Sciatic nerve (tissue), 2 donors: ENCODE measurements at regions not wholly inside any gene's neighbourhood (a gene's known extent, or its start where the extent isn't known, plus 50 kb on each side); places are given as distances from the start of the nearest gene placed in this dataset.
A peak's percentile ranks its signal among the peaks of the same experiment; 100 is the strongest.
"Not testable (repeated sequence)": the region's sequence is repeated elsewhere in the genome, so short reads cannot be mapped to it uniquely, and the experiment has no call there.

Experiments
- ATAC-seq: fragments of 200-7000 bp; cut with Tn5 transposase; one replicate; pipeline ENCODE4 v1.9.1; 2020; ENCODE audit warnings: mild to moderate bottlenecking, moderate library complexity
- DNase-seq: peaks from one replicate; pipeline ENCODE4 v3.0.0-alpha.2; 2020; ENCODE audit warnings: low spot score
- intact Hi-C: fragments of 100-400 bp; cut with DNase I; formaldehyde crosslinking; loops from one replicate; pipeline ENCODE4 v1.14.2; 2022
- donor health status: DM: no; HTN: no; CAD: no.
- donor health status: DM: no; HTN: no; CAD: no.

- intact Hi-C loops, result no loop called here
- ATAC-seq, result peak; percentile 59
- DNase-seq, result no peak
These were observed 173.2 kb upstream of the COPS8 start for GRCh38 chr2:236912326-236913120.

- ATAC-seq, result no peak
- DNase-seq, result no peak
- intact Hi-C loops, result no loop called here
These were observed 170.5 kb upstream of the COPS8 start for GRCh38 chr2:236915186-236915585.

GRCh38 chr2:236915726-236916125 is 170.0 kb upstream of the COPS8 start:
- intact Hi-C loops, result no loop called here
- no peak for DNase-seq
- peak; percentile 9 for ATAC-seq

GRCh38 chr2:236916181-236916580 is 169.5 kb upstream of the COPS8 start:
- DNase-seq, result no peak
- no peak for ATAC-seq
- intact Hi-C loops, result no loop called here

GRCh38 chr2:236916651-236917050 is 169.0 kb upstream of the COPS8 start:
- DNase-seq (no peak), ATAC-seq (no peak)
- intact Hi-C loops, result no loop called here

GRCh38 chr2:236917164-236917563 is 168.5 kb upstream of the COPS8 start:
- DNase-seq (no peak), ATAC-seq (no peak)
- intact Hi-C loops, result no loop called here

- DNase-seq (no peak), ATAC-seq (no peak)
- intact Hi-C loops, result no loop called here
These were observed 167.1 kb upstream of the COPS8 start for GRCh38 chr2:236918545-236918944.

GRCh38 chr2:236919209-236919608 is 166.5 kb upstream of the COPS8 start:
- DNase-seq (no peak), ATAC-seq (no peak)
- intact Hi-C loops, result no loop called here

GRCh38 chr2:236919801-236920379 is 165.8 kb upstream of the COPS8 start:
- ATAC-seq, intact Hi-C loops, DNase-seq: not testable (repeated sequence)

- DNase-seq (no peak), ATAC-seq (no peak)
These were observed 163.6 kb upstream of the COPS8 start for GRCh38 chr2:236922061-236922460.

GRCh38 chr2:236928380-236929037 is 157.2 kb upstream of the COPS8 start:
- DNase-seq (no peak), ATAC-seq (peak; percentile 60)
- intact Hi-C loops, result no loop called here

More at GRCh38 chr2:236922061-236922460, 163.6 kb upstream of the COPS8 start:
- intact Hi-C loops, result no loop called here

- intact Hi-C loops, result no loop called here
- ATAC-seq, result no peak
- no peak for DNase-seq
These were observed 152.8 kb upstream of the COPS8 start for GRCh38 chr2:236932831-236933361.

- intact Hi-C loops, result no loop called here
- DNase-seq (no peak), ATAC-seq (no peak)
These were observed 151.5 kb upstream of the COPS8 start for GRCh38 chr2:236934166-236934565.

- DNase-seq, result no peak
- no peak for ATAC-seq
- intact Hi-C loops, result no loop called here
These were observed 151.0 kb upstream of the COPS8 start for GRCh38 chr2:236934656-236935055.

- DNase-seq (no peak), ATAC-seq (no peak)
These were observed 150.6 kb upstream of the COPS8 start for GRCh38 chr2:236935083-236935482.

GRCh38 chr2:236935631-236936445 is 149.9 kb upstream of the COPS8 start:
- no peak for ATAC-seq
- intact Hi-C loops, result no loop called here
- no peak for DNase-seq

More at GRCh38 chr2:236935083-236935482, 150.6 kb upstream of the COPS8 start:
- intact Hi-C loops, result no loop called here

GRCh38 chr2:236936446-236936940 is 149.2 kb upstream of the COPS8 start:
- intact Hi-C loops, result no loop called here
- DNase-seq (no peak), ATAC-seq (no peak)

GRCh38 chr2:236938126-236938525 is 147.6 kb upstream of the COPS8 start:
- ATAC-seq, result peak; percentile 78
- no peak for DNase-seq

GRCh38 chr2:236939271-236939670 is 146.4 kb upstream of the COPS8 start:
- DNase-seq (no peak), ATAC-seq (no peak)
- intact Hi-C loops, result no loop called here

More at GRCh38 chr2:236938126-236938525, 147.6 kb upstream of the COPS8 start:
- intact Hi-C loops, result no loop called here
